Astrocyte of the hippocampus (primary cell): ENCODE measurements at regions not wholly inside any gene's neighbourhood (a gene's known extent, or its start where the extent isn't known, plus 50 kb on each side); places are given as distances from the start of the nearest gene placed in this dataset.

Source experiments
- DNase-seq: peaks from one replicate; pipeline ENCODE4 v3.0.0; 2011; ENCODE audit warnings: low read depth, low spot score

DNA sequence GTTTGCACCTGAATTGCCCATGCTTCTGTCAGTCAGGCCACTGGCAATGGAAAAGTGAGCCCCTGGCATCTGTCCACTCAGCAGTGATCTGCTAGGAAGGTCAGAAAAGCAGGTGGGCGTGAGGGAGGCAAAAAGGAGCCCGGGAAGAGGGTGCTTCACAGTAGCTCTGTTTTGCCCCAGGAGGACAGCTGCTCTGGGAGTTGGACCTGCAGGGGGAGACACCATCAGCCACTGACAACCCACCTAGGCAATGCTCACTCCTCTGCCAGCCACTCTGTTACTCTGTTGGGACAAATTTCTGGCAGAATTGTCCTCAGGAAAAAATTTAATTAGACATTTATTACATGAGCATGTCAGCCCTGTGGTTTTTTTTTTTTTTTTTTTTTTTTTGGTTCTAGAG, 146.4 kb downstream of the LRIG2 start:
- no peak for DNase-seq

DNA sequence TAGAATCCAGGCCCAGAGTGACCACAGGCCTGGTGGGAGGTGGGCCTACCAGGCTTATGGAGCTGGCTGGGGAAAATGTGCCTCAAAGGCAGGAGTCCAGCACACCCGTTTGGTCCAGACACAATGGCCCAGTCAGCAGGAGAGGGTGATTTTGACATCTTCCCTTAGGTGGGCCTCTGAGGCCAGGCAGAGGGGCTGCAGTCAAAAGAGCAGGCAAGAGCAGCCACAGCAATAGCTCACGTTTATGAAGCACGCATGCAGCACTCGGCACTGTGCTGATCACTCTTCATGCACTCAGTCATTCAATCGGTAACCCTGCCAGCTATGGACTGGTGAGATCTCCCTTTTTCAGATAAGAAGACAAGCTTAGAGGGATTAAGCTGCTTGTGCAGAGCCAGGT, 146.8 kb downstream of the LRIG2 start:
- DNase-seq, result no peak

DNA sequence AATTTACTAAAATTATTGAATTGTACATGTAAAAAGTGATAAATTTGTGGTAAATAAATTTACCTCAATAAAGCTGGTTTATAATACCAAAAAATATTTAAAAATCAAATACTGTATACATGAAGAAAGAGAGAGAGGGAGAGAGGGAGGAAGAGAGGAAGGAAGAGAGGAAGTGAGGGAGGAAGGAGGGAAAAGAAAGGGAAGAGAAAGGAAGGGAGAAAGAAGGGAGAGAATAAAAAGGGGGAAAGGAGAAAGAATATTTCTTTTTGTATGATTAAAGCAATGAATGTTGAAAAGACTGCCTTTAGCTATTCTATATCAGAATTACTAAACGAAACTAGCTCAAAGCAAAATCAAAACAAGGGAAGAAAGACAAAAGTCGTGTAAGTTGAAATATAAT, 150.0 kb downstream of the LRIG2 start:
- no peak for DNase-seq

DNA sequence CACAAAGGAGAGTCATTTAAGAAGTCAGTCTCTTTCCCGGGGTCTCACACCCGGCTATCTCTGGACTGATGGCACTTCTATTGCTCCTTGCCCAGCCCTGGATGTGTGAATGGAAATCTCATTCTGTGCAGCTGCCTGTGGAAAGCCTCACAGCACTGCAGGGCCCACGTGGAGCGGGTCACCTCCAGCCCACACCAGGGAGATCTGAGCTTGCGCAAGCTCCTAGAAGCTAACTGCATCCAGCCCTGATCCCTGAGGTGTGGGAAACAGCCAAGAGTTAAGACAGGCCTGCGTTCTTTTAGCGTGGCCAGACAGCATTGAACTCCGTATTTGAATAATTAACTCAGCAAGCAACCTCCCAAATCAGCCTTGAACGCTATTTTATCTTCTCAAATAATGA, 150.5 kb downstream of the LRIG2 start:
- no peak for DNase-seq

DNA sequence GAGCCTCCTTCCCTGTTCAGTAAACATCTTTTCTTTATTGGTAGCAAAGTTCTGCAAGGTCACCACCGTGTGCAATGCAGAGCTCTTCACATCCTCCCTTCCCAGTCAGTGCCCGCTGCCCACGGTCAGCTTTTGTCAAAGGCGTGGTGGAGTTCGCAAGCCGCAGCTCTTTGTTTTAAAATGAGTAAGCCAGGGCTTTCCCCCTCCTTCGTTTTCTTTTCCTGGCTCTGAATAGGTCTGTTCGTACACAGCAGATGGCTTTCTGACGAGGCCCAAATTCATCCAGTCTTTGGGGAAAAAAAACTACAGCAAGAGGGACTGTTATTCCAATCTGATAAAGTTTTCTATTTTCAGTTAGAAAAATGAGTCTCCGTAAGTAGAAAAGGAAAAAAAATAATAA, 153.2 kb downstream of the LRIG2 start:
- peak; percentile 71 for DNase-seq

DNA sequence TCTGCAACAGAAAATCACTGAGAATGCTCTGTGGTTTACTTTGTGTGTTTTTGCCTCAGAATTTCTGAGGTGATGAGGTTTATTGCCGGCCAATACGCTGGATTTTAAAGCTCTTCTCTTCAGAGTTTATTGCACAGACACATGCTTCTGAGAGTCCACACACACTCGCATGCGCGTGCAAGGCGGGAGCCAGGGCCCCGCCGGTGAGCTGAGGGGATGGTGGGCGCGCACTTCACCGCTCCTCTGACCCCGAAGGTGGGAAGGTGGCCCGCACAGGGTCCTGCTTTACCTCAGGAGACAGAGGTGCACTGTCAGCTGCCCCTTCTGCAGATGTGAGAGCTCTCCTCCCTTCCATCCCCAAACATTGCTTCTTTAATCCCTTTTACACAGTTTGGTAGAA, 158.4 kb upstream of the MAGI3 start:
- DNase-seq, result no peak

DNA sequence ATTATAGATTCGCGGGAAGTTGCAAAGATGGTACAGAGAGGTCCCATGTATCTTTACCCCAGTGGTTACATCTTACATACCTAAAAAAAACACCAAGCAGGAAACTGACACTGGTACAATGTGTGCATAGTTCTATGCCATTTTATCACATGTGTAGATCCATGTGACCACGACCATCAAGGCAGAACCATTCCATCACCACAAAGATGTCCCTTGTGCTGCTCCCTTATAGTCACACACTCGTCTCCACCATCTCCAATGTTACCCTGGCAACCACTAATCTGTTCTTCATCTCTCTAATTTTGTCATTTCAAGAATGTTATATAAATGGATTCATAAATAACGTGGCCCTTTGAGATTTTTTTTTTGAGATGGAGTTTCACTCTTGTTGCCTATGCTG, 156.9 kb upstream of the MAGI3 start:
- DNase-seq, result no peak

DNA sequence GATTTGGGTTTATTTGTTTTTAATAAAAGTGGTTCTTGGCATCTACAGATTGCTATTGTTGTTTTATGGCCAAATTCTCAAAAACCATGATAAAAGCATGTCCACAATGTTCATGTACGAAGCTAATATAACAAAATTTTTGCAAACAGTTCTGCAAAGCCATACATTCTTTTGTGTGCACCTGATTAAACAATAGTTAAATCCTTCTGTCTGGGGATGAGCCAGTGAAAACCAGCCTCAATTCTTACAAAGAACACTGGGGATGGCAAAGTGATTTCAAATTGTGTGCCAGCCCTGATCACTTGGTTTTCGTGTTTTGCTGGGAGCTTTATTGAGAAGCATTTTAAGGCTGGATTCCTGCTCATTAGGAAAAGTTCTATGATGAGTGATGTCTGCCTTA, 149.1 kb upstream of the MAGI3 start:
- DNase-seq, result no peak

DNA sequence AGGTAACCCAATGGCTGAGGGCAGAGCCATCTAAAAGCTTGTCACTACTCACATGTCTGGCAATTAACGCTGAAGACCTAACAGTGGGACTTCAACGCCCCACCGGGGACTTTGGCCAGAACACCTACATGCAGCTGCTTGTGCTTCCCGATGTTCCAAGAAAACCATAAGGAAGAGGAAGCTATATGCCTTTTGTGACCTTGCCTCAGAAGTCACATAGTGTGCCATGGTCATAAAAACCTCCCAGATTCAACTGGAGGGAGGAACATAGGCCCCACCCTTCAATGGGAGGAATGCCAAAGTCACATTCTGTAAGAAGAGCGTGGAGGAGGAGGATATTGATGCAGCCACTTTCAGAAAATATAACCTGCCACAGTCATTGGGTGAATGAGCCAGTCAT, 147.8 kb upstream of the MAGI3 start:
- no peak for DNase-seq

DNA sequence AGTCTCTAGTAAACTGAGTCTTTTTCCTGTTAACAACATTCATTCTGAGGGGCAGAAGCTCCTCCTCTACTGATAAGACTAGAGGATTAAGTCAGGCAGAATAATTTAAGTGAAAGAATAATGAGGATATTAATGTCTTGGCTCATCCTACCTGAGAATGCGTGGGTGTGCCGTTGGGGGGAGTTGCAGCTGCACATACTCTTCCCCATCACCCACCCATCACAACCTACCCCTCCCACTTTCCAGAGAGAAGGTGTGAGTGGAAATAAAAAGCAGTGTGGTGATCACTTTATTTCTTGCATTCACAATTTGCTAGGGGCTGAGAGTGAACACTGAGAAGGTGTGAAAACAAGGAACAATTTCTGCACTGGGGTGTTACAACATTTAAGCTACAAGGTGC, 146.8 kb upstream of the MAGI3 start:
- DNase-seq, result no peak

DNA sequence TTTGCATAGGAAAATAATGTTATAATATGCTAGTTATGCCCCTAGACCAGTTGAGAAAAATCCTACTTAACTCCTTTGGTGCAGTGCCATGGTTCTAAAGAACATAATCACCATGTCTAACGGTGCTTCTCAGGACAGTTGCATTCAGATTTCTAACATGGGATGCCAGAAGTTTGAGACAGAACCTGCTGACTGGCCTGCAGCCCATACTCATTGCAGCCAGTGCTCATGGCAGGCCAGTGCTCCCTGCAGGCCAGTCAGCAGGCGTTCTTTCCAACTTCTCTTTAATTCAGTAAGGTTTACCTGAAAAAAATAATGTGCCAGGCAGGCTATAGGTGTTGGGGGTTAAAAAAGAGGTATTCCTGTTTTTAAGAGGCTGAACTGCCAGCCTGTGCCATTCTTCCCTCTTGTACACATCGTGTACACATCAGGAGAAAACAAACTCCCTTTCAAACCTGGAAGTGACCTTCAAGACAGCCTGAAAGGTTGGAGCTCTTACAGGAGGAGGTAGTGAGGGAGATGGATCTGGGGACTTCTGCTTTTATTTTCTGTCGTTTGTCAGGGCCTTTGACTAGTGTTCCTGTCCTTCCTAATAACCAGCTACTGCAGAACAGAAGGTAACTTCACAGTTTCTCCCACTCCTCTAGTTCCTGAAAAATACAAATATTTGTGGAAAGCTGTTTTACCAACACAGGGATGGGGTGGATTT, 146.0 kb upstream of the MAGI3 start:
- no peak for DNase-seq

DNA sequence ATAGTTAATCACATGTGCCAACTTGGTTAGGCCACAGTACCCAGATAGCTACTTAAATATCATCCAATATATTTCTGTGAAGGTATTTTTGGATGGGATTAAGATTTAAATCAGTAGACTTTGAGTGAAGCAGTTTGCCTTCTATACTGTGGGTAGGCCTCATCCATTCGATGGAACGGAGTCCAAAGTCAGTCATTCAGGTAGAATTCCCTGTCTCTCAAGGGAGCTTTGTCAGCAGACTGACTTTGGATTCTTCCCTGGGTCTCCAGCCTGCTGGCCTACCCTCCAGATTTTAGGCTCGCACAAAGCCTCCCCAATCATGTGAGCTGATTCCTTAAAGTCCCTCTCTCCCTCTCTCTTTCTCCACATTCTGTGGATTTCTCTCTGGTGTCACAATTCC, 145.1 kb upstream of the MAGI3 start:
- no peak for DNase-seq

DNA sequence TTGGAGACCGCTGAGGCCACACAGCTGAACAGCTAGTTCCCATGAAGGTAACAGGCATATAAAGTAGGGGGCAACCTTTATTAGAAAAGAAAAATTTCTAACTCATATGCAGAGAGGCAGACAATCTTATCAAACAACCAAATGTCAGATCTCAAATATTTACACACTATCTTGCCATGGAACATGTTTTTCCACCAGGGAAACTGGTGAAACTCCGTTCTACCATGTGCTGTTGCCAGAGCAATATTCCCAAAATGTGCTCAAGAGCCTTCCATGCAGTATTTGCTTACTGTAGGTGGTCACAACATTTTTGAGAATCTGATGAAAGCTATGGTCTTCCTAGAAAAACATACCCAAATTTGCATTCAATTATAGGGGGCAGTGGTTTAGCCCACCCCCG, 143.4 kb upstream of the MAGI3 start:
- no peak for DNase-seq

DNA sequence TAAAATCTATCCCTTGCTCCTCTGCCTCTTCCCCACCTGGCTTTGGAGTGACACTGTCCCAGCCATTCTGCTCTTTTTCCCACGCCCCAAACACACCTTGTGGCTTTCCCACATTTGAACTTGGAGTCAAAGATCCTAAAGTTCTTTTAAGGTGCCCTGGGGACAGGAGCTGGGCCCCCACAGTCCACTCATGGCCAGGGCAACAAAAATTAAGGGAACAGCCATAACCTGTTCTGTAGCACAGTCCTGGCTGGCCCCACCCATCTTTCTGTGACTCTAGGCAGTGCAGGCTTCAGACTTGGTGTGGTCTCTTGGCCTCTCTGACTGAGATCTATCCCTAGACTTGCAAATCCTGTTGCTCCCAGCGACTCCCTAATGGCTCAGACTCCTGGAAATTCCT, 143.0 kb upstream of the MAGI3 start:
- DNase-seq, result no peak

DNA sequence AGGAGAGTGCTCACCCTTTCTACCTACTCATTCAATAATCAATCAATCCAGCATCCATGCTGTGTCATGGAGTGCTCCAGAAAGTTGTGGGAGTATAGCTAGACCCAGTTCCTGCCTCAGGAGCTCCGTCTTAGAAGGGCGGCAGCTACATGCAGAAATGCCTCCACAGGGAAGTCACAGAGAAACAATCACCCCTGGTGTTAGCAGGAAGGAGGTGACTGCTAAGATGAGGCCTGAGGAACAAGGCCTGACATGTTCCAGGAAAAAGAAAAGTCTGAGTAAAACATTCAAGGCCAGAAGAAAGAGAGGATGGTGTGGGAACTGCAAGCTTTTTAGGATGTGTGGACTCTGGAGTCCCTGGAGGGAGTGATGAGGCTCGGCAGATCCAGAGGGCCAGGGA, 142.5 kb upstream of the MAGI3 start:
- DNase-seq, result no peak

DNA sequence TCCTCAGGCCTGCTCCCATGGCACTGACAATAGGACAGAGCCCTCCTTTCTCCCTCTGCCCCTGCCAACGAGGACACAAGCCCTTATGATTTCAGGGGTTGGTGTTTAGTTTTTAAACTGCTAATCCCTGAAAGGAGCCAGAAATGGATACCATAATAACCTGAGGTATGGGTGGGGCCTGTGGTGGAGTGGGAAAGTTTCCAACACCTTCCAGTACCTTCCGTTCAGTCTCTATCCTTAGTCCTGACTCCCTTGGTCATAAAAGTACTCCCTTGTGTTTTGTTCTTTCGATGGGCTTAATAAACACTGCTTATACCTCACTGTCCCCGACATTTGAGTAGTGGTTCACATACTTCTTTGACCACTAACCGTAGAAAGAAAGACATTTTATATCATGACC, 141.8 kb upstream of the MAGI3 start:
- no peak for DNase-seq

DNA sequence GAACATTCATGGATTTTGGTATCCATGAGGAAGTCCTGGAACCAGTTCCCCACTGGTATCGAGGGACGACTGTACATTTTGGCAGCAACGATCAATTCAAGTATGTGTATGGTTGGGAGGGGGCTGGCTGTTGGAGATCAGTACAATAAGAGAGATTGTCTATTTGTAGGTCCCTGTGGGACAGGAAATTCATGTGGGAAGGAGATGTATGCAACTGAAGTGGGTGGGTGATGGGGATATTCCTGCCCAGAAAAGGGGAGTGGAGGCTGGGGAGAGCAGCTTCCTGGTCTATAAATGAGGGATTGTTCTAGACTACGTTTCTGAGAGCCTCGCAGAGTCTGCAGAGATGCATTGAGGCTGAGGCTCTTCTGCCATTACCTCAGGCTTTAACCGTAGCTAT, 140.2 kb upstream of the MAGI3 start:
- no peak for DNase-seq

DNA sequence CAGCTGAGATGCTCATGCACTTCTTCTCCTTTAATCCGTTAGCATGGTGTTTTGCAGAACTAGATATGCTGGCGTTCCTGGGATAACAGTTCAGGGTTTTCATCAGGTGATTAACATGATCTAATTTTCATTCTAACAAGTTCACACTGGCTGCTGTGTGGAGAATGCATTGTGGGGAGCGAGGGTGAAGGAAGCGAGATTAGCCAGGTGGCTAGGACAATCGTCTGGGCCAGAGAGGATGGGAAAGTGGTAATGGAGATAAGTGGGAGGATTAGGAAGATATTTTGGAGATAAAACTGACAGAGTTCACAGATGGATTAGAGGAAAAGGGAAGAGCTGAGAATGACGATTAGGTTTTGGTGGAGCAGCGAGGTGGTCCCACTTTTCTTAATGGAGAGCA, 138.1 kb upstream of the MAGI3 start:
- no peak for DNase-seq

DNA sequence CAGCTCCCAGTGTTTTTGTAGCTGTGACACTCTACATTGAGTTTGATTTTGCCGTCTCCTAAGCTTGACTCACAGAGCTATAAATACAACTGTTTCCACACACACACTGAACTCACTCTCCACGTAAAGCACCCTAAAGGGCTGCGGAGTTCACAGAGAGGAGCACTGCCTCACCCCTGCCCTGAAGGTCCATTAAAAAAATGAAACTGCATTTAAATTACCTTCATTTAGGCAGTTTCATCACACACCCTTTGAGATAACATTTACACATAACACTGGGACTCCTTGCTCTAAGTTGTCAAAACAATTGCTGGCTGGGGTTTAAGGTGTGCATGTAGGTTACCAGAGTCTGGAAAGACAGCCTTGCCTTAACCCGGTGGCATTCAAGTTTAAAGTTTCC, 137.1 kb upstream of the MAGI3 start:
- DNase-seq, result no peak

DNA sequence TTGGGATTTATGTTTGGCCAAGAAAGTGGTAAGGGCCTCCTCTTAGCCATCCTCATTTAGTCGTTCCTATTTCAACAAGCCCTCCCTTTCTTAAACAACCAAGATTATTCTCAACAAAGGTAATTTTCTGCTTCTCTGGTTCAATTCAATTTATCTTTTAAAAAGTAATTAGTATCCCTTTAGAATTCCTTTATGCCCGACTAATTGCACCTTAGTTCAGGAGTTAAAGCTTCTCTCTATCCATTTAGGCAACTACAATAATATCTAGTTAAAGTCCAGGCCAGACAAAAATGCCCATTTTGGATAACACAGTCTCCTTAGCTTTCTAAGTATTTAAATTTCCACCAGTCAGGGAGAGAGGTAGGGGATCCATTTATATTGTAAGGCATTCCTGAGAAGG, 136.7 kb upstream of the MAGI3 start:
- DNase-seq, result no peak

DNA sequence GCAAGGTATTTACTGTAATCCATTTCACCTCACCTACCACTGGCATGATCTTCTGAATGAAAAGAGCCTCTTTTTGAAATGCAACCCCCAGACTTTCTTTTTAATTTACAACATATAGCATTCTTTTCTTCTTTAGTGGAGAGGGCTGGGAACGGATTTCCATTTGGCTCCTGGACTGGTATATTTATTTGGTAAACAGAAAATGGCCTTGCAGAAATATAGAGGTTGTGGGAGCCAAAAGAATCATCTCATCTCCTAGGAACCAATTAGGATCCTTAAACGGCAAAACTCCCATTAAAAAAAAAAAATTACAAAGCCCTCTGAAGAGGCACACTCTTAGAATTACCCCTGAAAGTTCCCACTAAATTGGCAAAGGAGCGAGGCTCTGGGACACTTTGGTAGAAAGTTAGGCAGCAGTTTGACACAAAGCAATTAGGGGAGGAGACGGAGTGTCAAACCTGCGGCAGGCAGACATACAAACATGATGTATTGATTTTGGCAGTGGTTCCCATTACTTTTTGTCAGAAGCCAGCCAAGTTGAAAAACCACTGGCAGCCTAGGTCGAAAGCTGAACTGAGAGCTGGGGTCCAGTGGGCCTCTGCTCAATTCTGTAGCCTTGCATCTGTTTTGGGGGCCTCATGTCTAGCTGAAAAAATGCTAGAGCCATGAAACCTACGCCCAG, 135.1 kb upstream of the MAGI3 start:
- DNase-seq, result peak; percentile 61

DNA sequence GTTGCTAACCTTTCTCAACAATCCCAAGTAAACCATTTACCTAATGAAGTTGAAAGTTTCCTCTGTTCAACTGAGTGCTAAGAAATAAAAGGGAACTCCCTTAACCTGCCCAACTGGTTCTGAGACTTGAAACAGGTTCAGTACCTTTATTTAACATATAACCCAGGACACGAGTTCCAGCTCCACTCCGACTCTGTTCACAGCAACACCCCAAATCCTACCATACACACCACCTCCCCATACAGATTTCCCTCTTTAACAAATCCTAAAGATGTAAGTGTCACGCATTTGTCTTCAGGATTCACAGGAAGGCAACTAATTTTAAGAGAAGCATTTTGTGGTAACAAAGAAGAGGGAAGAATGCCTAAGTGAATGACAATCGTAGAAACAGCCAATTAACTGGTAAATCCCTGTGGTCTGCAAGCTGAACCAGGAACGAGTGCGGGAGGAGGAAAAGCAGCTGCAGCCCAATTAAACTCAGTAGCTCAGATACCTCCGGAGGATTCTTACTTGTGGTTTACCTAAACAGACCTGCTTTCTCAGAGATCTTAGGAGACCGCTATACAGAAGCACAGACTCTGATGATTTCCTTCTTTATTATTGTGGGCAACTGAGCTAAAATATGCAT, 134.5 kb upstream of the MAGI3 start:
- peak; percentile 73 for DNase-seq

DNA sequence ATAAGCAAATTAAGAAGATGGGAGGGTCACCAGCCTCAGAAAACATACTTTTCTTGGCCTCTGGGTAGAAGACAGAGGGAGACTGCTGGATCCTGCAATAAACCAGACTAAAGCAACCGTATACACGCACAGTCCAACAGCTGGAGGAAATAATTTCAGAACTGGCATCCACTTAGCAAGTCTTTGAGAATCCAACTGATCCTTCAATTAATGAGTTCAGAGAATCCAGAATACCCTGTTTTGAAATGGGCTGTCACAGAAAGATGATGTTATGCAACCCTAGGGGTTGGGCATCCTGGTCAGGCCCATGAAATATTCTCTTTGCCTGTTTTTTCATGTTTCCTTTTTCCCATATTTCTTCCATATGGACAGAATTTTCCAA, 134.0 kb upstream of the MAGI3 start:
- DNase-seq, result no peak
